ENCODE measurements at regions not wholly inside any gene's neighbourhood (a gene's known extent, or its start where the extent isn't known, plus 50 kb on each side); places are given as distances from the start of the nearest gene placed in this dataset.

- TF ChIP-seq MAX (IDR thresholded peaks at IDR 0.05; ENCODE audit: low read depth, low read length) (no peak), CTCF (IDR thresholded peaks at IDR 0.05; ENCODE audit: low read depth, low read length) (no peak), POLR2A (IDR thresholded peaks at IDR 0.05; ENCODE audit: extremely low read depth, insufficient read length) (no peak)
- no peak for DNase-seq (ENCODE audit: low read depth)
- no peak overlapping the region for H3K4me3 ChIP-seq (ENCODE audit: low read depth, low read length)
These were observed 97.6 kb upstream of the ZNF366 start for GRCh38 chr5:72604798-72605154.

- TF ChIP-seq POLR2A (IDR thresholded peaks at IDR 0.05; ENCODE audit: extremely low read depth, insufficient read length), result no peak
- TF ChIP-seq MYC (IDR thresholded peaks at IDR 0.05; ENCODE audit: low read depth, low read length), result no peak
- TF ChIP-seq MAX (IDR thresholded peaks at IDR 0.05; ENCODE audit: low read depth, low read length), result no peak
- no peak for TF ChIP-seq CTCF (IDR thresholded peaks at IDR 0.05; ENCODE audit: low read depth, low read length)
- no peak for DNase-seq (ENCODE audit: low read depth)
- no peak overlapping the region for H3K4me3 ChIP-seq (ENCODE audit: low read depth, low read length)
These were observed 97.0 kb upstream of the ZNF366 start for GRCh38 chr5:72604111-72604797.

- DNase-seq (ENCODE audit: low read depth), result no peak
- no peak overlapping the region for H3K4me3 ChIP-seq (ENCODE audit: low read depth, low read length)
- no peak for TF ChIP-seq POLR2A (IDR thresholded peaks at IDR 0.05; ENCODE audit: extremely low read depth, insufficient read length)
- no peak for TF ChIP-seq MAX (IDR thresholded peaks at IDR 0.05; ENCODE audit: low read depth, low read length)
- TF ChIP-seq CTCF (IDR thresholded peaks at IDR 0.05; ENCODE audit: low read depth, low read length), result no peak
- TF ChIP-seq MYC (IDR thresholded peaks at IDR 0.05; ENCODE audit: low read depth, low read length), result no peak
These were observed 95.8 kb upstream of the ZNF366 start for GRCh38 chr5:72602696-72603685.

GRCh38 chr5:72601861-72602260, 94.7 kb upstream of the ZNF366 start:
- TF ChIP-seq MYC (IDR thresholded peaks at IDR 0.05; ENCODE audit: low read depth, low read length), result no peak
- H3K4me3 ChIP-seq (ENCODE audit: low read depth, low read length), result no peak overlapping the region
- DNase-seq (ENCODE audit: low read depth), result no peak

- peak; percentile 12 for DNase-seq (ENCODE audit: low read depth)
- H3K4me3 ChIP-seq (ENCODE audit: low read depth, low read length), result no peak overlapping the region
- TF ChIP-seq POLR2A (IDR thresholded peaks at IDR 0.05; ENCODE audit: extremely low read depth, insufficient read length), result no peak
- TF ChIP-seq CTCF (IDR thresholded peaks at IDR 0.05; ENCODE audit: low read depth, low read length), result no peak
- TF ChIP-seq MAX (IDR thresholded peaks at IDR 0.05; ENCODE audit: low read depth, low read length), result no peak
- no peak for TF ChIP-seq MYC (IDR thresholded peaks at IDR 0.05; ENCODE audit: low read depth, low read length)
These were observed 93.3 kb upstream of the ZNF366 start for GRCh38 chr5:72600391-72600981.
